Stimulated activated CD4-positive, alpha-beta T cell treated with anti-CD3 and anti-CD28 coated beads, Interleukin-15, amount 100 ng/mL, for 24 hours (primary cell): ENCODE measurements at regions not wholly inside any gene's neighbourhood (a gene's known extent, or its start where the extent isn't known, plus 50 kb on each side); places are given as distances from the start of the nearest gene placed in this dataset.

ENCODE experiments used
- DNase-seq: peaks from one replicate; pipeline ENCODE4 v3.0.0-alpha.2; 2020

GRCh38 chr16:65658349-65658748 is 536.5 kb upstream of the CDH11 start:
- no peak for DNase-seq

GRCh38 chr16:65657556-65657955 is 535.7 kb upstream of the CDH11 start:
- DNase-seq = no peak

- DNase-seq = no peak
Measured at GRCh38 chr16:65657071-65657494, 535.2 kb upstream of the CDH11 start.

GRCh38 chr16:65655802-65656201 is 533.9 kb upstream of the CDH11 start:
- DNase-seq = no peak

- no peak for DNase-seq
Measured at GRCh38 chr16:65648101-65648500, 526.2 kb upstream of the CDH11 start.

- DNase-seq = no peak
Measured at GRCh38 chr16:65644821-65645220, 523.0 kb upstream of the CDH11 start.

GRCh38 chr16:65641762-65642289 is 520.0 kb upstream of the CDH11 start:
- DNase-seq = no peak

- no peak for DNase-seq
Measured at GRCh38 chr16:65641049-65641761, 519.3 kb upstream of the CDH11 start.

- DNase-seq = no peak
Measured at GRCh38 chr16:65634833-65635232, 513.0 kb upstream of the CDH11 start.

GRCh38 chr16:65634291-65634690 is 512.4 kb upstream of the CDH11 start:
- DNase-seq = no peak

GRCh38 chr16:65624666-65625065 is 502.8 kb upstream of the CDH11 start:
- no peak for DNase-seq

GRCh38 chr16:65624229-65624628 is 502.4 kb upstream of the CDH11 start:
- DNase-seq = no peak

- DNase-seq = no peak
Measured at GRCh38 chr16:65622871-65623270, 501.0 kb upstream of the CDH11 start.

- no peak for DNase-seq
Measured at GRCh38 chr16:65622151-65622550, 500.3 kb upstream of the CDH11 start.

GRCh38 chr16:65621640-65622039 is 499.8 kb upstream of the CDH11 start:
- DNase-seq = no peak

- DNase-seq = no peak
Measured at GRCh38 chr16:65619606-65620005, 497.7 kb upstream of the CDH11 start.

- DNase-seq = no peak
Measured at GRCh38 chr16:65618931-65619330, 497.1 kb upstream of the CDH11 start.

- DNase-seq = no peak
Measured at GRCh38 chr16:65618333-65618732, 496.5 kb upstream of the CDH11 start.

- DNase-seq = no peak
Measured at GRCh38 chr16:65617421-65617820, 495.6 kb upstream of the CDH11 start.

GRCh38 chr16:65608455-65608854 is 486.6 kb upstream of the CDH11 start:
- DNase-seq = no peak

GRCh38 chr16:65604771-65605170 is 482.9 kb upstream of the CDH11 start:
- DNase-seq = no peak

GRCh38 chr16:65601781-65602180 is 479.9 kb upstream of the CDH11 start:
- no peak for DNase-seq

GRCh38 chr16:65600629-65601028 is 478.8 kb upstream of the CDH11 start:
- DNase-seq = no peak

- DNase-seq = no peak
Measured at GRCh38 chr16:65600046-65600445, 478.2 kb upstream of the CDH11 start.

GRCh38 chr16:65598621-65599020 is 476.8 kb upstream of the CDH11 start:
- no peak for DNase-seq
